IMR-90 (cell line): ENCODE measurements at regions not wholly inside any gene's neighbourhood (a gene's known extent, or its start where the extent isn't known, plus 50 kb on each side); places are given as distances from the start of the nearest gene placed in this dataset.

Experiments
- ATAC-seq: fragments of 200-7000 bp; cut with Tn5 transposase; 2 replicates; pipeline ENCODE4 v1.9.1; 2020; ENCODE audit warnings: low read depth, mild to moderate bottlenecking, moderate library complexity
- BruUV-seq: library from RNA; stranded (reverse); fragments of 400-500 nt; replicated peaks from 2 replicates; lab custom pipeline; 2021; lab: Mats Ljungman, UMichigan
- CTCF ChIA-PET: fragments of 300-600 bp; formaldehyde crosslinking; extraction: SDS; loops from one replicate; lab custom pipeline; 2021; ENCODE audit warnings: antibody characterized with exemption; lab: Yijun Ruan, JAX
- POLR2A ChIA-PET: fragments of 300-600 bp; sonication (Branson Sonifier 250); formaldehyde crosslinking; loops from one replicate; lab custom pipeline; 2022; ENCODE audit warnings: antibody characterized with exemption; ENCODE audit not compliant: unreplicated experiment; lab: Charles Lee
- DNase-seq: peaks from one replicate; pipeline ENCODE4 v3.0.0; 2013
- H2AFZ ChIP-seq: replicated peaks from 2 replicates; pipeline ENCODE3; 2013; ENCODE audit warnings: low read length, mild to moderate bottlenecking; ENCODE audit not compliant: poor library complexity
- H2AK5ac ChIP-seq: 2 replicates; pipeline ENCODE4 v1.6.1; 2013; ENCODE audit warnings: low read depth, low read length, inconsistent platforms
- H2AK9ac ChIP-seq: replicated peaks from 2 replicates; pipeline ENCODE3; 2013; ENCODE audit warnings: mild to moderate bottlenecking, low read depth, low read length, moderate library complexity; ENCODE audit not compliant: poor library complexity
- H2BK120ac ChIP-seq: 2 replicates; pipeline ENCODE4 v1.6.1; 2013; ENCODE audit warnings: low read depth, low read length, inconsistent platforms
- H2BK15ac ChIP-seq: 3 replicates; pipeline ENCODE4 v1.6.1; 2013; ENCODE audit warnings: low read depth, low read length, inconsistent platforms
- H2BK20ac ChIP-seq: 2 replicates; pipeline ENCODE4 v1.6.1; 2013; ENCODE audit warnings: low read depth, mild to moderate bottlenecking, inconsistent platforms, low read length, moderate library complexity
- H2BK5ac ChIP-seq: 2 replicates; pipeline ENCODE4 v1.6.1; 2013; ENCODE audit warnings: mild to moderate bottlenecking, low read depth, low read length, inconsistent platforms; ENCODE audit not compliant: poor library complexity, severe bottlenecking
- H3K14ac ChIP-seq: replicated peaks from 2 replicates; pipeline ENCODE4 v1.6.1; 2013; ENCODE audit warnings: low read depth, low read length, inconsistent platforms
- H3K18ac ChIP-seq: 2 replicates; pipeline ENCODE4 v1.6.1; 2013; ENCODE audit warnings: low read depth, low read length, control low read depth
- H3K23ac ChIP-seq: 2 replicates; pipeline ENCODE4 v1.6.1; 2013; ENCODE audit warnings: low read depth, low read length, inconsistent platforms
- H3K27ac ChIP-seq: 2 replicates; pipeline ENCODE4 v1.5.1; 2013; ENCODE audit warnings: mild to moderate bottlenecking, control low read depth, low read length; ENCODE audit not compliant: insufficient read depth
- H3K27me3 ChIP-seq: 2 replicates; pipeline ENCODE4 v1.6.1; 2013; ENCODE audit warnings: low read length; ENCODE audit not compliant: control insufficient read depth, insufficient read depth
- H3K36me3 ChIP-seq: 2 replicates; pipeline ENCODE4 v1.6.1; 2013; ENCODE audit warnings: low read length, mixed read lengths; ENCODE audit not compliant: control insufficient read depth, insufficient read depth
- H3K4ac ChIP-seq: 2 replicates; pipeline ENCODE4 v1.6.1; 2013; ENCODE audit warnings: low read depth, low read length, inconsistent platforms
- H3K4me1 ChIP-seq: 2 replicates; pipeline ENCODE4 v1.6.1; 2013; ENCODE audit warnings: low read length, mixed read lengths; ENCODE audit not compliant: control insufficient read depth, insufficient read depth
- H3K4me2 ChIP-seq: 2 replicates; pipeline ENCODE4 v1.6.1; 2013; ENCODE audit warnings: low read depth, mild to moderate bottlenecking, control low read depth, low read length, moderate library complexity
- H3K4me3 ChIP-seq: 2 replicates; pipeline ENCODE4 v1.5.1; 2013; ENCODE audit warnings: low read depth, mild to moderate bottlenecking, control low read depth, low read length, moderate library complexity; ENCODE audit not compliant: insufficient read depth
- H3K56ac ChIP-seq: 2 replicates; pipeline ENCODE4 v1.6.1; 2013; ENCODE audit warnings: low read length, inconsistent platforms; ENCODE audit not compliant: insufficient read depth; ENCODE audit errors: extremely low read depth
- H3K79me1 ChIP-seq, 2 experiments: 2 replicates each; pipeline ENCODE4 v1.6.1; 2013; ENCODE audit warnings: low read length in 2 of 2, inconsistent platforms in 1 of 2, low read depth in 1 of 2
- H3K9ac ChIP-seq: 2 replicates; pipeline ENCODE4 v1.6.1; 2013; ENCODE audit warnings: low read depth, low read length, control low read depth
- H3K9me1 ChIP-seq: 2 replicates; pipeline ENCODE4 v1.6.1; 2013; ENCODE audit warnings: low read length, inconsistent platforms; ENCODE audit not compliant: insufficient read depth
- H3K9me3 ChIP-seq: 2 replicates; pipeline ENCODE4 v1.6.1; 2013; ENCODE audit warnings: low read length; ENCODE audit not compliant: control insufficient read depth, insufficient read depth
- H4K20me1 ChIP-seq: 2 replicates; pipeline ENCODE4 v1.6.1; 2013; ENCODE audit warnings: low read length, inconsistent platforms; ENCODE audit not compliant: insufficient read depth
- H4K5ac ChIP-seq: 2 replicates; pipeline ENCODE4 v1.6.1; 2013; ENCODE audit warnings: mild to moderate bottlenecking, low read depth, low read length, control low read depth
- H4K8ac ChIP-seq, 2 experiments: 2 replicates each; pipeline ENCODE4 v1.6.1; 2013; ENCODE audit warnings: low read depth in 2 of 2, low read length in 2 of 2, control low read depth in 1 of 2, inconsistent platforms in 1 of 2
- H4K91ac ChIP-seq: 2 replicates; pipeline ENCODE4 v1.6.1; 2013; ENCODE audit warnings: low read depth, low read length, inconsistent platforms; ENCODE audit not compliant: insufficient read depth
- BHLHE40 ChIP-seq: fragments of 150-350 bp; IDR thresholded peaks from 2 replicates; pipeline ENCODE4 v1.6.1; 2016; ENCODE audit warnings: mild to moderate bottlenecking, low read depth, low read length
- CEBPB ChIP-seq: IDR thresholded peaks from 2 replicates; pipeline ENCODE4 v1.6.1; 2012; ENCODE audit warnings: low read depth, low read length, improper control_type of control experiment
- CHD1 ChIP-seq: IDR thresholded peaks from 2 replicates; pipeline ENCODE4 v1.6.1; 2012; ENCODE audit warnings: low read depth, low read length, improper control_type of control experiment
- CTCF ChIP-seq: conservative IDR thresholded peaks from 2 replicates; pipeline ENCODE4 v1.5.1; 2012; ENCODE audit warnings: mild to moderate bottlenecking, low read depth, low read length, improper control_type of control experiment
- ELK1 ChIP-seq: fragments of 150-350 bp; IDR thresholded peaks from 2 replicates; pipeline ENCODE4 v1.6.1; 2016; ENCODE audit warnings: low read depth, mild to moderate bottlenecking, low read length, moderate library complexity, borderline replicate concordance
- FOS ChIP-seq: fragments of 150-350 bp; IDR thresholded peaks from 2 replicates; pipeline ENCODE4 v1.6.1; 2016; ENCODE audit warnings: low read depth, low read length
- MAFK ChIP-seq: IDR thresholded peaks from 2 replicates; pipeline ENCODE4 v1.6.1; 2012; ENCODE audit warnings: low read depth, low read length, improper control_type of control experiment
- MAZ ChIP-seq: IDR thresholded peaks from 2 replicates; pipeline ENCODE4 v1.6.1; 2012; ENCODE audit warnings: low read depth, mild to moderate bottlenecking, low read length, improper control_type of control experiment, moderate library complexity, borderline replicate concordance
- MXI1 ChIP-seq: IDR thresholded peaks from 2 replicates; pipeline ENCODE4 v1.6.1; 2012; ENCODE audit warnings: low read depth, mild to moderate bottlenecking, low read length, moderate library complexity, borderline replicate concordance
- NFE2L2 ChIP-seq: fragments of 150-350 bp; IDR thresholded peaks from 2 replicates; pipeline ENCODE4 v1.6.1; 2016; ENCODE audit warnings: low read depth, mild to moderate bottlenecking, low read length
- POLR2A ChIP-seq: IDR thresholded peaks from 2 replicates; pipeline ENCODE4 v1.6.1; 2012; ENCODE audit warnings: mild to moderate bottlenecking, low read depth, low read length
- RAD21 ChIP-seq: IDR thresholded peaks from 2 replicates; pipeline ENCODE4 v1.6.1; 2012; ENCODE audit warnings: low read length, improper control_type of control experiment
- RCOR1 ChIP-seq: IDR thresholded peaks from 2 replicates; pipeline ENCODE4 v1.6.1; 2012; ENCODE audit warnings: mild to moderate bottlenecking, low read length, improper control_type of control experiment; ENCODE audit not compliant: insufficient replicate concordance
- RFX5 ChIP-seq: IDR thresholded peaks from 2 replicates; pipeline ENCODE4 v1.8.0; 2012; ENCODE audit warnings: low read depth, mild to moderate bottlenecking, low read length, moderate library complexity
- SMC3 ChIP-seq: fragments of 150-350 bp; IDR thresholded peaks from 2 replicates; pipeline ENCODE4 v1.6.1; 2016; ENCODE audit warnings: low read depth, mild to moderate bottlenecking, antibody characterized with exemption, low read length, moderate library complexity
- USF2 ChIP-seq: fragments of 150-350 bp; IDR thresholded peaks from 2 replicates; pipeline ENCODE4 v1.6.1; 2017; ENCODE audit warnings: mild to moderate bottlenecking, antibody characterized with exemption, low read length, low read depth
- WGBS, 2 experiments: methylation state at CpG; one replicate each; pipeline versions ENCODE4 v1.1.5 to v1.1.7; 2013; ENCODE audit warnings: missing lambda C conversion rate in 2 of 2; ENCODE audit not compliant: insufficient read length in 1 of 2; ENCODE audit errors: extremely low coverage in 2 of 2; 5-methylcytosine and 5-hydroxymethylcytosine counted together
- dilution Hi-C: fragments of 300-500 bp; cut with HindIII; formaldehyde crosslinking; loops from one replicate; pipeline ENCODE4 v1.14.3; 2018; ENCODE audit warnings: low sequenced_read_pairs; ENCODE audit not compliant: unreplicated experiment
- in situ Hi-C: fragments of 300-500 bp; cut with MboI; formaldehyde crosslinking; loops from 3 replicates; pipeline ENCODE4 v1.14.3; 2019; ENCODE audit warnings: low sequenced_read_pairs, inconsistent platforms, mixed read lengths
- intact Hi-C: fragments of 100-400 bp; cut with micrococcal nuclease; formaldehyde crosslinking; loops from 2 replicates; pipeline ENCODE4 v1.10.0; 2022

- Histone ChIP-seq H3K9me3 (no peaks in the 10 kb centered on the region), H4K8ac (no peak overlapping the region), H2BK20ac (no peak overlapping the region), H3K9ac (no peak overlapping the region), H2BK120ac (no peak overlapping the region), H4K20me1 (no peaks in the 10 kb centered on the region), H2BK15ac (no peak overlapping the region), H2BK5ac (no peak overlapping the region), H3K9me1 (no peaks in the 10 kb centered on the region), H3K4me3 (no peak overlapping the region), H2AK5ac (no peak overlapping the region), H3K18ac (no peak overlapping the region), H3K27ac (no peak overlapping the region), H2AK9ac (no peak overlapping the region), H4K91ac (no peak overlapping the region), H2AFZ (no peak overlapping the region), H3K4me2 (no peak overlapping the region), H3K4me1 (no peaks in the 10 kb centered on the region), H3K4ac (no peak overlapping the region), H3K14ac (no peak overlapping the region), H3K79me1 (no peaks in the 10 kb centered on the region), H3K23ac (no peak overlapping the region), H3K56ac (no peak overlapping the region), H3K27me3 (no peaks in the 10 kb centered on the region), H3K36me3 (no peaks in the 10 kb centered on the region), H4K5ac (no peak overlapping the region)
- BruUV-seq, result no TSS peak
- no CpG with 5 or more reads among the region's 1 CpG for WGBS, 2 experiments
- in situ Hi-C loops (no loop called here), dilution Hi-C loops (no loop called here), intact Hi-C loops (no loop called here)
- ChIA-PET CTCF (no interaction called here), POLR2A (interaction anchor here (0.6 kb wide), 1 partner anchor 104 kb away, joined by 3 read pairs; no protein-coding TSS in a partner anchor)
- no peak for TF ChIP-seq MXI1
- TF ChIP-seq RFX5, result no peak
- no peak for TF ChIP-seq BHLHE40
- no peak for TF ChIP-seq CTCF
- no peak for TF ChIP-seq RAD21
- TF ChIP-seq CEBPB, result no peak
- no peak for TF ChIP-seq MAZ
- no peak for TF ChIP-seq POLR2A
- no peak for TF ChIP-seq NFE2L2
- no peak for TF ChIP-seq USF2
- no peak for TF ChIP-seq CHD1
- no peak for TF ChIP-seq SMC3
- TF ChIP-seq ELK1, result no peak
- no peak for TF ChIP-seq FOS
- no peak for TF ChIP-seq MAFK
- no peak for TF ChIP-seq RCOR1
- ATAC-seq, result no peak
- DNase-seq, result no peak
Measured at GRCh38 chr18:28607991-28608390, 431.1 kb upstream of the CDH2 start.
